H1 (cell line): ENCODE measurements at regions not wholly inside any gene's neighbourhood (a gene's known extent, or its start where the extent isn't known, plus 50 kb on each side); places are given as distances from the start of the nearest gene placed in this dataset.

Experiments
- CTCF ChIA-PET: fragments of 300-600 bp; sonication (Branson Sonifier 250); formaldehyde crosslinking; loops from one replicate; lab custom pipeline; 2021; ENCODE audit not compliant: partially characterized antibody; lab: Charles Lee
- POLR2A ChIA-PET: fragments of 300-600 bp; sonication (Branson Sonifier 250); formaldehyde crosslinking; loops from one replicate; lab custom pipeline; 2021; ENCODE audit warnings: inconsistent platforms; ENCODE audit not compliant: partially characterized antibody; lab: Charles Lee
- DNase-seq, 2 experiments: peaks; one replicate each; pipeline versions ENCODE4 v3.0.0 to v3.0.0-alpha.2; 2010 to 2022; ENCODE audit warnings: low spot score in 2 of 2, low read depth in 1 of 2, mixed read lengths in 1 of 2
- FAIRE-seq: peaks from 2 replicates; lab custom pipeline; 2011; peaks lifted over from hg19 to GRCh38; lab: Jason Lieb, UNC
- H2AFZ ChIP-seq: 2 replicates; pipeline ENCODE4 v1.8.1; 2012; ENCODE audit warnings: low read length, inconsistent platforms
- H2AK5ac ChIP-seq: 2 replicates; pipeline ENCODE4 v1.6.1; 2013; ENCODE audit warnings: low read depth, low read length
- H2BK120ac ChIP-seq: replicated peaks from 2 replicates; pipeline ENCODE3; 2013; ENCODE audit warnings: low read depth, low read length, inconsistent platforms
- H2BK12ac ChIP-seq: 2 replicates; pipeline ENCODE4 v1.6.1; 2013; ENCODE audit warnings: low read depth, low read length
- H2BK15ac ChIP-seq: 2 replicates; pipeline ENCODE4 v1.6.1; 2013; ENCODE audit warnings: low read length
- H2BK20ac ChIP-seq: 2 replicates; pipeline ENCODE4 v1.6.1; 2013; ENCODE audit warnings: low read length
- H2BK5ac ChIP-seq: 2 replicates; pipeline ENCODE4 v1.6.1; 2013; ENCODE audit warnings: low read depth, low read length
- H3K14ac ChIP-seq: 2 replicates; pipeline ENCODE4 v1.6.1; 2013; ENCODE audit warnings: inconsistent platforms; ENCODE audit not compliant: insufficient read length
- H3K18ac ChIP-seq: 2 replicates; pipeline ENCODE4 v1.6.1; 2013; ENCODE audit warnings: low read length; ENCODE audit errors: extremely low read depth
- H3K23ac ChIP-seq: 2 replicates; pipeline ENCODE4 v1.6.1; 2013; ENCODE audit warnings: inconsistent platforms; ENCODE audit not compliant: insufficient read length
- H3K23me2 ChIP-seq: 2 replicates; pipeline ENCODE4 v1.6.1; 2013; ENCODE audit warnings: low read depth, low read length
- H3K27ac ChIP-seq: 2 replicates; pipeline ENCODE4 v1.6.1; 2011; ENCODE audit warnings: low read depth, low read length, inconsistent platforms
- H3K27me3 ChIP-seq, 4 experiments: replicated peaks in 1 of 4; 1 replicate in 1 of 4; 2 replicates in 3 of 4; pipeline versions ENCODE4 v1.6.1 to v1.8.1; 2011 to 2013; ENCODE audit warnings: low read length in 3 of 4, mild to moderate bottlenecking in 3 of 4, inconsistent platforms in 2 of 4, mixed read lengths in 2 of 4, moderate library complexity in 1 of 4; ENCODE audit not compliant: control insufficient read depth in 3 of 4, insufficient read depth in 3 of 4; ENCODE audit errors: extremely low read depth in 1 of 4
- H3K36me3 ChIP-seq, 4 experiments: 2 replicates each; pipeline versions ENCODE4 v1.6.1 to v1.8.1; 2011 to 2013; ENCODE audit warnings: mild to moderate bottlenecking in 4 of 4, low read length in 3 of 4, moderate library complexity in 2 of 4, control low read depth in 1 of 4, inconsistent platforms in 1 of 4; ENCODE audit not compliant: insufficient read depth in 4 of 4, control insufficient read depth in 2 of 4
- H3K4ac ChIP-seq: replicated peaks from 2 replicates; pipeline ENCODE3; 2013; ENCODE audit warnings: low read length, low read depth, mixed read lengths, inconsistent platforms; ENCODE audit not compliant: insufficient read length
- H3K4me1 ChIP-seq, 4 experiments: replicated peaks in 1 of 4; 1 replicate in 1 of 4; 2 replicates in 3 of 4; pipeline versions ENCODE4 v1.6.1 to v1.8.1; 2011 to 2013; ENCODE audit warnings: low read length in 3 of 4, inconsistent platforms in 2 of 4, mixed read lengths in 1 of 4; ENCODE audit not compliant: insufficient read depth in 4 of 4, control insufficient read depth in 3 of 4
- H3K4me2 ChIP-seq, 2 experiments: 2 replicates each; pipeline versions ENCODE4 v1.6.1 to v1.8.1; 2011 to 2013; ENCODE audit warnings: low read depth in 2 of 2, low read length in 2 of 2, control low read depth in 1 of 2, inconsistent platforms in 1 of 2, mild to moderate bottlenecking in 1 of 2; ENCODE audit not compliant: insufficient read depth in 1 of 2
- H3K4me3 ChIP-seq, 4 experiments: fragments of 200-600, 300-600 bp in 1 of 4; sonication (generic), shearing (Covaris generic), sonication (Bioruptor Twin) in 1 of 4; 2 replicates each; pipeline versions ENCODE4 v1.5.1 to v1.8.1; 2011 to 2016; ENCODE audit warnings: low read length in 4 of 4, low read depth in 3 of 4, control low read depth in 2 of 4, inconsistent platforms in 2 of 4, mild to moderate bottlenecking in 2 of 4, mixed read lengths in 1 of 4, moderate library complexity in 1 of 4; ENCODE audit not compliant: insufficient read depth in 2 of 4; ENCODE audit errors: extremely low read depth in 1 of 4
- H3K56ac ChIP-seq: replicated peaks from 2 replicates; pipeline ENCODE3; 2013; ENCODE audit warnings: low read depth, mild to moderate bottlenecking, mixed read lengths, low read length, inconsistent platforms; ENCODE audit not compliant: insufficient read length
- H3K79me1 ChIP-seq: 2 replicates; pipeline ENCODE4 v1.6.1; 2013; ENCODE audit warnings: low read depth, low read length, control low read depth
- H3K79me2 ChIP-seq, 2 experiments: 2 replicates each; pipeline versions ENCODE4 v1.6.1 to v1.8.1; 2012 to 2013; ENCODE audit warnings: low read length in 2 of 2, mild to moderate bottlenecking in 2 of 2, inconsistent platforms in 1 of 2; ENCODE audit not compliant: insufficient read depth in 2 of 2, control insufficient read depth in 1 of 2
- H3K9ac ChIP-seq, 4 experiments: replicated peaks in 1 of 4; 1 replicate in 1 of 4; 2 replicates in 3 of 4; pipeline versions ENCODE4 v1.6.1 to v1.8.1; 2011 to 2013; ENCODE audit warnings: low read depth in 3 of 4, low read length in 3 of 4, control low read depth in 2 of 4, mild to moderate bottlenecking in 2 of 4, moderate library complexity in 2 of 4, inconsistent platforms in 1 of 4; ENCODE audit errors: extremely low read depth in 1 of 4
- H3K9me3 ChIP-seq, 2 experiments: 2 replicates each; pipeline versions ENCODE4 v1.6.1 to v1.8.1; 2012 to 2013; ENCODE audit warnings: mild to moderate bottlenecking in 2 of 2, moderate library complexity in 2 of 2, control low read depth in 1 of 2, inconsistent platforms in 1 of 2, low read depth in 1 of 2, low read length in 1 of 2, mixed read lengths in 1 of 2; ENCODE audit not compliant: insufficient read depth in 2 of 2
- H4K20me1 ChIP-seq, 2 experiments: replicated peaks in 1 of 2; 2 replicates each; pipeline versions ENCODE3 to v1.8.1; 2011 to 2013; ENCODE audit warnings: inconsistent platforms in 2 of 2, low read length in 2 of 2, mild to moderate bottlenecking in 1 of 2; ENCODE audit not compliant: insufficient read depth in 2 of 2, control insufficient read depth in 1 of 2
- H4K5ac ChIP-seq: 2 replicates; pipeline ENCODE4 v1.6.1; 2013; ENCODE audit warnings: low read length, low read depth, mixed read lengths, inconsistent platforms; ENCODE audit not compliant: insufficient read length
- H4K8ac ChIP-seq: 2 replicates; pipeline ENCODE4 v1.8.0; 2013; ENCODE audit warnings: mild to moderate bottlenecking, moderate library complexity, low read length, inconsistent platforms; ENCODE audit not compliant: insufficient read depth; ENCODE audit errors: extremely low read depth
- H4K91ac ChIP-seq: replicated peaks from 2 replicates; pipeline ENCODE3; 2013; ENCODE audit warnings: low read length, mixed read lengths, inconsistent platforms; ENCODE audit not compliant: insufficient read length
- GTF2F1 ChIP-seq: IDR thresholded peaks from 2 replicates; pipeline ENCODE4 v1.6.1; 2012; ENCODE audit warnings: low read depth, low read length, improper control_type of control experiment, borderline replicate concordance
- POLR2AphosphoS5 ChIP-seq: IDR thresholded peaks from 2 replicates; pipeline ENCODE4 v1.6.1; 2011; ENCODE audit warnings: low read depth, low read length
- SIX5 ChIP-seq: IDR thresholded peaks from 2 replicates; pipeline ENCODE4 v1.6.1; 2011; ENCODE audit warnings: mild to moderate bottlenecking, low read depth, low read length
- WGBS, 2 experiments: shearing (Covaris generic) in 1 of 2; methylation state at CpG; one replicate each; pipeline versions ENCODE4 v1.1.6 to v1.1.7; 2013 to 2015; ENCODE audit warnings: low lambda C conversion rate in 2 of 2, mixed read lengths in 2 of 2, inconsistent platforms in 1 of 2, low coverage in 1 of 2, missing lambda C conversion rate in 1 of 2; ENCODE audit not compliant: insufficient replicate concordance in 2 of 2, insufficient coverage in 1 of 2, insufficient read length in 1 of 2; ENCODE audit errors: extremely low coverage in 1 of 2, missing lambda C conversion rate in 1 of 2; 5-methylcytosine and 5-hydroxymethylcytosine counted together

DNA sequence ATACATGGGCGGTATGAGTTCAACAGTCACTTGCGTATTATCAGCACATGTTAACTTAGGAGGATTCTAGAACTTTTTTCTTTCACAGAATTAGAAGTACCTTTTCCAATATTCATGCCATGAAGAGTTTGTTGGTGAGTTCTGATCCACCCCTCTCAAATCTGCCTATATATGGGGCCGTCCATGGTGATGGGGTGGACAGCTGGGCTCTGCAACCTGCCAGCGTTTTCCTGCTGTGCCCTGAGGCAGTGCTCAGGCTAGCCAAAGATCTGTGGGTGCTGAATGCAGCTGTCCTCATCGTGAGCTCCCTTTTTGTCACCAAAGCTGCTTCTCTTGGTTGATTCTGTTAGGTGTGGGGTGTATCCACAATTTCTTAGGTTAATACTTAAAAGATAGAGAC is 88.7 kb downstream of the THBS2 start:
- H2AK5ac ChIP-seq, result no peak overlapping the region
- H3K4me2 ChIP-seq, result no peak overlapping the region
- 90% methylated on average over 5 of the region's 5 CpGs; no CpG with 5 or more reads in 1 of the 2 experiments for WGBS, 2 experiments
- H2BK5ac ChIP-seq, result no peak overlapping the region
- no peak overlapping the region for H3K14ac ChIP-seq
- no peak for DNase-seq
- no peak overlapping the region for H2BK20ac ChIP-seq
- H2BK120ac ChIP-seq, result no peak overlapping the region
- H3K4ac ChIP-seq, result no peak overlapping the region
- H3K23ac ChIP-seq, result no peak overlapping the region
- no peak overlapping the region for H2BK15ac ChIP-seq
- H3K9me3 ChIP-seq, result peaks cover 0 to 3% of the 10 kb centered on the region in 2 experiments; a peak in 1 of 4 replicates
- H4K8ac ChIP-seq, result no peak overlapping the region
- no peaks in the 10 kb centered on the region for H4K20me1 ChIP-seq
- H3K56ac ChIP-seq, result no peak overlapping the region
- no peak overlapping the region for H3K4me3 ChIP-seq
- no peaks in the 10 kb centered on the region for H3K79me2 ChIP-seq
- H3K79me1 ChIP-seq, result no peaks in the 10 kb centered on the region
- no peak overlapping the region for H4K91ac ChIP-seq
- ChIA-PET POLR2A (no interaction called here), CTCF (interaction anchor here (0.6 kb wide), 1 partner anchor 110 kb away, joined by 3 read pairs; no protein-coding TSS in a partner anchor)
- H3K27ac ChIP-seq, result no peak overlapping the region
- no peaks in the 10 kb centered on the region for H3K36me3 ChIP-seq
- no peak overlapping the region for H4K5ac ChIP-seq
- no peak overlapping the region for H3K18ac ChIP-seq
- no peaks in the 10 kb centered on the region for H3K23me2 ChIP-seq
- no peak overlapping the region for H2AFZ ChIP-seq
- H2BK12ac ChIP-seq, result no peak overlapping the region
- H3K9ac ChIP-seq, result no peak overlapping the region
- FAIRE-seq, result no peak
- H3K4me1 ChIP-seq, result no peaks in the 10 kb centered on the region
- H3K27me3 ChIP-seq, result no peaks in the 10 kb centered on the region
- TF ChIP-seq SIX5 (no peak), POLR2AphosphoS5 (no peak), GTF2F1 (no peak)
